GM18870 (cell line): ENCODE measurements at regions not wholly inside any gene's neighbourhood (a gene's known extent, or its start where the extent isn't known, plus 50 kb on each side); places are given as distances from the start of the nearest gene placed in this dataset.

ENCODE experiments used
- ATAC-seq: cut with Tn5 transposase; IDR thresholded peaks from one replicate; pipeline ENCODE4 v1.9.1; 2021; ENCODE audit warnings: moderate library complexity; ENCODE audit not compliant: unreplicated experiment

- no peak for ATAC-seq
These were observed 69.0 kb upstream of the IL6 start for GRCh38 chr7:22658031-22658430.

GRCh38 chr7:22657479-22657878, 69.5 kb upstream of the IL6 start:
- no peak for ATAC-seq

- ATAC-seq = no peak
These were observed 71.2 kb upstream of the IL6 start for GRCh38 chr7:22655781-22656180.

- ATAC-seq = no peak
These were observed 72.2 kb upstream of the IL6 start for GRCh38 chr7:22654831-22655230.

GRCh38 chr7:22653951-22654350, 73.0 kb upstream of the IL6 start:
- no peak for ATAC-seq

- no peak for ATAC-seq
These were observed 75.3 kb upstream of the IL6 start for GRCh38 chr7:22651534-22652243.

- no peak for ATAC-seq
These were observed 76.0 kb upstream of the IL6 start for GRCh38 chr7:22651036-22651435.

- ATAC-seq = no peak
These were observed 77.3 kb upstream of the IL6 start for GRCh38 chr7:22649686-22650085.

- no peak for ATAC-seq
These were observed 79.3 kb upstream of the IL6 start for GRCh38 chr7:22647451-22648257.

- no peak for ATAC-seq
These were observed 81.4 kb upstream of the IL6 start for GRCh38 chr7:22645418-22646181.

GRCh38 chr7:22642454-22642853, 84.5 kb upstream of the IL6 start:
- no peak for ATAC-seq

- ATAC-seq = peak; percentile 99
These were observed 86.7 kb upstream of the IL6 start for GRCh38 chr7:22640269-22640668.

- no peak for ATAC-seq
These were observed 87.6 kb upstream of the IL6 start for GRCh38 chr7:22639396-22639795.

- ATAC-seq = no peak
These were observed 91.7 kb upstream of the IL6 start for GRCh38 chr7:22635349-22635748.

GRCh38 chr7:22633954-22634474, 93.0 kb upstream of the IL6 start:
- ATAC-seq = no peak

- ATAC-seq = no peak
These were observed 93.6 kb upstream of the IL6 start for GRCh38 chr7:22633286-22633953.

- ATAC-seq = no peak
These were observed 94.3 kb upstream of the IL6 start for GRCh38 chr7:22632674-22633073.

GRCh38 chr7:22631730-22632129, 95.3 kb upstream of the IL6 start:
- ATAC-seq = no peak

- no peak for ATAC-seq
These were observed 96.9 kb upstream of the IL6 start for GRCh38 chr7:22630069-22630468.

GRCh38 chr7:22629056-22629455, 97.9 kb upstream of the IL6 start:
- ATAC-seq = no peak

- ATAC-seq = no peak
These were observed 98.9 kb upstream of the IL6 start for GRCh38 chr7:22628112-22628511.
